ENCODE measurements at regions not wholly inside any gene's neighbourhood (a gene's known extent, or its start where the extent isn't known, plus 50 kb on each side); places are given as distances from the start of the nearest gene placed in this dataset.

DNA sequence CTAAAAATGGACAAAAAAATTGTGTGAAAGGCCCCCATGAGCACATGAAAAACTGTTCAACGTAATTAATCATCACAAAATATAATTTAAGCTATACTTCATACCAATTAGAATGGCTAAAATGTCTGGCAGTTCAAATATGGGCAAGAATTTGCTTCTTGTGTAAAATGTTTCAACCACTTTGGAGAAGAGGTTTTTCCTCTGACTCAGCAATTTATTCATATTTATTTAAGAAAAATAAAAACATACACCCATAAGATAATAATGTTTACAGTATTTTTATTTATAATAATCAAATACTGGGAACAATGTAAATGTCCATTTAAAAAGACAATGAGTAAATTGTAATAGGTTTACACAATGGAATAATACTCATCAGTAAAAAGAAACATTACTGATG, 395.1 kb upstream of the KHDRBS2 start:
- DNase-seq (ENCODE audit: low read depth) = no peak
- H3K4me3 ChIP-seq (ENCODE audit: low read depth, low read length) = no peak overlapping the region
- TF ChIP-seq, protein P1, sequence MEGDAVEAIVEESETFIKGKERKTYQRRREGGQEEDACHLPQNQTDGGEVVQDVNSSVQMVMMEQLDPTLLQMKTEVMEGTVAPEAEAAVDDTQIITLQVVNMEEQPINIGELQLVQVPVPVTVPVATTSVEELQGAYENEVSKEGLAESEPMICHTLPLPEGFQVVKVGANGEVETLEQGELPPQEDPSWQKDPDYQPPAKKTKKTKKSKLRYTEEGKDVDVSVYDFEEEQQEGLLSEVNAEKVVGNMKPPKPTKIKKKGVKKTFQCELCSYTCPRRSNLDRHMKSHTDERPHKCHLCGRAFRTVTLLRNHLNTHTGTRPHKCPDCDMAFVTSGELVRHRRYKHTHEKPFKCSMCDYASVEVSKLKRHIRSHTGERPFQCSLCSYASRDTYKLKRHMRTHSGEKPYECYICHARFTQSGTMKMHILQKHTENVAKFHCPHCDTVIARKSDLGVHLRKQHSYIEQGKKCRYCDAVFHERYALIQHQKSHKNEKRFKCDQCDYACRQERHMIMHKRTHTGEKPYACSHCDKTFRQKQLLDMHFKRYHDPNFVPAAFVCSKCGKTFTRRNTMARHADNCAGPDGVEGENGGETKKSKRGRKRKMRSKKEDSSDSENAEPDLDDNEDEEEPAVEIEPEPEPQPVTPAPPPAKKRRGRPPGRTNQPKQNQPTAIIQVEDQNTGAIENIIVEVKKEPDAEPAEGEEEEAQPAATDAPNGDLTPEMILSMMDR (IDR thresholded peaks at IDR 0.05; ENCODE audit: control insufficient read depth, extremely low read depth, insufficient read depth) = no peak

DNA sequence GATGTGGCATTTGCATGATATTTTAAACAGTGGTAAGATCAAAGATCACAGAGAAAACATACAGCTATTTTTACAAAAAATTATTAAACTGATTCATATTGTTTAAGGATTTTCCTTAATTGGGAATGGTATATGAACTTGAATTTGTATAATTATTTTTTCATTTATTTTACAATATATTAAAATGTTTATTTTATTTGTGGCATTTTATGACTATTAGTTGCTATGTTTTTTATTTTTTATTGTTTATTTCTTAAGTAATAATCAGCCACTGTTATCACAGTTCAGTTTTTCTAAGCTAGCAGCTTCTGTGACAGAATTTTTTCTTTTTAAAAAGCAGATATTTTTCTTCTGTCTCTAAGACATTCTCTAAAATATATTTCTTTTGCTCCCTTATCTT, 387.0 kb upstream of the KHDRBS2 start:
- TF ChIP-seq, protein P1 (IDR thresholded peaks at IDR 0.05; ENCODE audit: control insufficient read depth, extremely low read depth, insufficient read depth) = no peak
- no peak overlapping the region for H3K4me3 ChIP-seq (ENCODE audit: low read depth, low read length)
- no peak for DNase-seq (ENCODE audit: low read depth)

DNA sequence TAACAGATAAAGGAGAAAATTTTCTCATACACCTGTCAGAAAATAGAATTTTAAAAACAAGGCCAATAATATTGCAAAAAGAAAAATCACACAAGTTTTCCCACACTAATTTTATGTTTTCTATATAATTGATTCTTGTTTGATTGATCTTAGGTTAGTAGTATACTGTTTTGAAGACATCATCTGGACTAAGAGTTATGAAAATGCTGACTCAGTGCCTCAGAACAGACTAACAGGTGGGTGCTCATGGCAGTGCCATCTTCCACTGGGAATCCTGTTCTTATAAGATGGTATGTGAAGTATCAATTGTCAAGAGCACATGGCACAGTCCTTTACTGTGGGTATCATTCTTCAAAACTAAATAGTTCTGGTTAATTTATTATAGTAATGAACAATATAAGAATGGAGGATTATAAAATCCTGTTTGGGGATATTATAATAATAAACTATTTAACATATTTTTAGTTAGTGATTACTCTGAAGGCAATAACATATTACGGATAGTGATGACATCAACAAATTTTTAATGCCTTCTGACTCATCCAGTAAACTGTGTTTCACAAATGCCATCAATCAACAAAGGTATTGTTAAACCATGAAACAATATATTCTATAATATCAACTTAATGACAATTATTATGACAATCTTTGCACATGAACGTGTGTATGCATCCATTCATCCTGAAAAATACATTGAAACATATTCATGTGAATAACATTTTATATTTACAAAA, 384.6 kb upstream of the KHDRBS2 start:
- H3K4me3 ChIP-seq (ENCODE audit: low read depth, low read length) = no peak overlapping the region
- no peak for DNase-seq (ENCODE audit: low read depth)
- TF ChIP-seq, protein P1 (IDR thresholded peaks at IDR 0.05; ENCODE audit: control insufficient read depth, extremely low read depth, insufficient read depth) = no peak

DNA sequence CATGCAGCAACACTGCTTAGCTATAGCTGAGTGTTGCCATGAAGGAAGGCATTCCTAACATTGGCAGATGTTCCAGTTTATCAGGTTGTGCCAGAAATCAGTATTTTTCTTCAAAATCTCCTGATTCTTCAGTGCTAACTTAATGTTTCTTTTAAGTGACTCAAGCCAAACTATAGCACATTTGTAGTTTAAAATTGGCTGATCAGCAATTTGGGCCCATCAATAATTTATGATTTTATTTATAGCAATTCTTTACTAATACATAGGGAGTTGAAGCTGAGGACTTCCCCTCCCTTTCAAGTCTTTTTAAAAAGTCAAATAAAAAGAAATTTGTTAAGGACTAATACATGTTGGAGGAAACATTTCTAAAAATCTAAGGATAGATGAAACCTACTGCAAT, 383.8 kb upstream of the KHDRBS2 start:
- DNase-seq (ENCODE audit: low read depth) = no peak
- TF ChIP-seq, protein P1 (IDR thresholded peaks at IDR 0.05; ENCODE audit: control insufficient read depth, extremely low read depth, insufficient read depth) = no peak
- no peak overlapping the region for H3K4me3 ChIP-seq (ENCODE audit: low read depth, low read length)

DNA sequence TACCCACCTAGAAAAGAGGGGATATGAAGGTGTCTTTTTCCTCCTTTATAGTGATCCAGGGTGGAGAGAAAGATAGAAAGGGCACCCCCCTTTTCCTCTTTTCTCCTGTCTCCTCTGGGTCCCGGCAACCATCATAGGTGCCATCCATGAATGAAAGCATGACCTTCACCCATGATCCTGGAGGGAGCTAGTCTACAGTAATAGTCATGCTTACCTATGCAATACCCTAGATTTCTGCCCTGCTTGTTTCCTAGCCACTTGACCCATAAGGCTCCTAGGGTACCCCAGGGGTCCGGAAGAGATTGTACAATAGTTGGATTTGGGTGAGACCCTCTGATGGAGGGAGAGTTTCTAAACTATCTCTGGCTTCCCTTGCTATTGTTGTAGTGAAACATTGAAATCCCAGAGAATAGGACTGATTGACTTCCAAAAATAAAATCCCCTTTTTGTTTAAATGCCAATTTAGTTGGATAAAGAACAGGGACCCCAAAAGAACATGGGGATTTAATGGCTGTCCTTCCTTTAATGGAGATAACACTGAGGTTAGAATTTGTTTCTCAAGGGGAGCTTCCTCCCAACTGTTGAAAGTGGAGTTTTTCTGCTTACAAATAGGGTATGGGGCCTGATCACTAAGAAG, 366.8 kb upstream of the KHDRBS2 start:
- H3K4me3 ChIP-seq (ENCODE audit: low read depth, low read length) = no peak overlapping the region
- TF ChIP-seq, protein P1 (IDR thresholded peaks at IDR 0.05; ENCODE audit: control insufficient read depth, extremely low read depth, insufficient read depth) = no peak
- DNase-seq (ENCODE audit: low read depth) = no peak

DNA sequence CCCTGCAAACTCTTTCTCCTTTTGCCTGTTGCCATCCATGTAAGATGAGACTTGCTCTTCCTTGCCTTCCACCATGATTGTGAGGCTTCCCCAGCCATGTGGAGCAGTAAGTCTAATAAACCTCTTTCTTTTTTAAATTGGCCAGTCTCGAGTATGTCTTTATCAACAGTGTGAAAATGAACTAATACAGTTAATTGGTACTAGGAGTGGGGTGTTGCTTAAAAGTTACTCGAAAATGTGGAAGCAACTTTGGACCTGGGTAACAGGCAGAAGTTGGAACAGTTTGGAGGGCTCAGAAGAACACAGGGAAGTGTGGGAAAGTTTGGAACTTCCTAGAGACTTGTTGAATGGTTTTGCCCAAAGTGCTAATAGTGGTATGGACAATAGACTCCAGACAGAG, 359.2 kb upstream of the KHDRBS2 start:
- no peak overlapping the region for H3K4me3 ChIP-seq (ENCODE audit: low read depth, low read length)
- TF ChIP-seq, protein P1 (IDR thresholded peaks at IDR 0.05; ENCODE audit: control insufficient read depth, extremely low read depth, insufficient read depth) = no peak
- DNase-seq (ENCODE audit: low read depth) = no peak
